ENCODE measurements at regions not wholly inside any gene's neighbourhood (a gene's known extent, or its start where the extent isn't known, plus 50 kb on each side); places are given as distances from the start of the nearest gene placed in this dataset.
A peak's percentile ranks its signal among the peaks of the same experiment; 100 is the strongest.

GRCh38 chr9:117574099-117574498, 130.1 kb upstream of the TLR4 start:
- no peak overlapping the region for H3K27ac ChIP-seq
- intact Hi-C loops (cut with DNase I; ENCODE audit: low total_unique reads): no loop called here
- no peak overlapping the region for H3K4me3 ChIP-seq
- H3K9me3 ChIP-seq: no peaks in the 10 kb centered on the region
- no peak for TF ChIP-seq POLR2A (IDR thresholded peaks at IDR 0.05)
- TF ChIP-seq, protein P1, sequence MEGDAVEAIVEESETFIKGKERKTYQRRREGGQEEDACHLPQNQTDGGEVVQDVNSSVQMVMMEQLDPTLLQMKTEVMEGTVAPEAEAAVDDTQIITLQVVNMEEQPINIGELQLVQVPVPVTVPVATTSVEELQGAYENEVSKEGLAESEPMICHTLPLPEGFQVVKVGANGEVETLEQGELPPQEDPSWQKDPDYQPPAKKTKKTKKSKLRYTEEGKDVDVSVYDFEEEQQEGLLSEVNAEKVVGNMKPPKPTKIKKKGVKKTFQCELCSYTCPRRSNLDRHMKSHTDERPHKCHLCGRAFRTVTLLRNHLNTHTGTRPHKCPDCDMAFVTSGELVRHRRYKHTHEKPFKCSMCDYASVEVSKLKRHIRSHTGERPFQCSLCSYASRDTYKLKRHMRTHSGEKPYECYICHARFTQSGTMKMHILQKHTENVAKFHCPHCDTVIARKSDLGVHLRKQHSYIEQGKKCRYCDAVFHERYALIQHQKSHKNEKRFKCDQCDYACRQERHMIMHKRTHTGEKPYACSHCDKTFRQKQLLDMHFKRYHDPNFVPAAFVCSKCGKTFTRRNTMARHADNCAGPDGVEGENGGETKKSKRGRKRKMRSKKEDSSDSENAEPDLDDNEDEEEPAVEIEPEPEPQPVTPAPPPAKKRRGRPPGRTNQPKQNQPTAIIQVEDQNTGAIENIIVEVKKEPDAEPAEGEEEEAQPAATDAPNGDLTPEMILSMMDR (IDR thresholded peaks at IDR 0.05): no peak
- H3K4me1 ChIP-seq: no peaks in the 10 kb centered on the region
- no peaks in the 10 kb centered on the region for H3K27me3 ChIP-seq
- DNase-seq (ENCODE audit: low spot score in 2 of 2): no peak
- H3K36me3 ChIP-seq: no peaks in the 10 kb centered on the region

DNA sequence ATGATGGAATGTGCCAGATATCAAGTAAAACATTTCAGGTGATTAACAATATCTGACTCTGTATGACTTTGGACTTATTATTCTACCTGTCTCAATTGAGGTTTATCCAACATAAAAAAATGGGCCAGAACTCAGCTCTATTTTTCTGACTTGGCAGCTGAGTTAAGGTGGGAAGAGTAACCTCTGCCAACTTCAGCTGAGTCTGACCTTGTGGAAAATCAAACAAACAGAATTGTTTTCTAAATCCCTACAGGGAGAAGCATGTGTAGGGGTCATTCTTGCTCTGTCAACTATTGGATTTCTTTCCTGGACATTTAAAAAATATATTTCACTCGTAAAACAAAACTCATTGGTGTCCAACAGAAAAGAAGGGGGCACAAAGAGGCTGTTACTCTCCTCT, 139.4 kb upstream of the TLR4 start:
- Histone ChIP-seq H3K36me3 (no peaks in the 10 kb centered on the region), H3K27me3 (no peaks in the 10 kb centered on the region), H3K4me1 (no peaks in the 10 kb centered on the region), H3K27ac (no peak overlapping the region), H3K9me3 (no peaks in the 10 kb centered on the region), H3K4me3 (no peak overlapping the region)
- no peak for DNase-seq (ENCODE audit: low spot score in 2 of 2)
- intact Hi-C loops (cut with DNase I; ENCODE audit: low total_unique reads): no loop called here
- TF ChIP-seq POLR2AphosphoS5 (IDR thresholded peaks at IDR 0.05): no peak
- no peak for TF ChIP-seq POLR2A (IDR thresholded peaks at IDR 0.05)
- TF ChIP-seq, protein P1 (IDR thresholded peaks at IDR 0.05): no peak

- no peak for DNase-seq (ENCODE audit: low spot score in 2 of 2)
- Histone ChIP-seq H3K36me3 (no peaks in the 10 kb centered on the region), H3K9me3 (no peaks in the 10 kb centered on the region), H3K4me3 (no peak overlapping the region), H3K27ac (no peak overlapping the region), H3K4me1 (no peaks in the 10 kb centered on the region), H3K27me3 (no peaks in the 10 kb centered on the region)
- intact Hi-C loops (cut with DNase I; ENCODE audit: low total_unique reads): no loop called here
- no peak for TF ChIP-seq POLR2AphosphoS5 (IDR thresholded peaks at IDR 0.05)
- TF ChIP-seq, protein P1 (IDR thresholded peaks at IDR 0.05): no peak
- no peak for TF ChIP-seq POLR2A (IDR thresholded peaks at IDR 0.05)
Observed at GRCh38 chr9:117561761-117562160, 142.4 kb upstream of the TLR4 start.

DNA sequence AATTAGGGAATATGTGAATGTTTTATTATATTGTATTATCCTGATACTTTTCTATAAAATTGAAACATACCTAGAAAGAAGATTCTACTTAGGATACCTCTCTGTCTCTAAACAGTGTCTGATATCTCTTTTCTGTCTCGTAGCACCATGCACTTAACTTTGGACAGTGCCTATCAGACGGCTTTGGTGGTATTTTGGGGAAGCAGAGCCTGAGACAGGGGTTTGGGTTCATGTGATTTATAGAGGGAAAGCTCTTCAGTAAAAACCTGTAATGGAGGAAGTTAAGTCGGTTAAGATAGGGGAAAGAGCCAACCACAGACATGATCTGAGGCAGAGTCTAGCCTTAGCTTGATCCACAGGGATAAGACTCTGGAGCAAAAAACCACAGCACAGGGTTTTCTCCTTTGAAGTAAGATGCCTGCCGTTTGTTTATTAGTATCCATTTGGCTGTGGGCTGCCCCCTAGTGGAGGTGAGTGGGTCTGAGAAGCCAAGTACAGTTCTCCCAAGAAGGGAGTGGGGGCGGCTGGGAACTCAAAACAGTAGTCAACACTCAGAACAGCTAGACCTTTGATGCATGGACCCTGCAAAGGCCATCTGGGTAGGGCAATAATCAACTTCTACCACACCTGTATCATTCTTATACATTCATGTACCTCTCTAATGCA, 141.2 kb upstream of the ASTN2 start:
- Histone ChIP-seq H3K27me3 (no peaks in the 10 kb centered on the region), H3K36me3 (no peaks in the 10 kb centered on the region), H3K4me1 (no peaks in the 10 kb centered on the region), H3K4me3 (no peak overlapping the region), H3K9me3 (no peaks in the 10 kb centered on the region), H3K27ac (no peak overlapping the region)
- TF ChIP-seq POLR2A (IDR thresholded peaks at IDR 0.05) (no peak), POLR2AphosphoS5 (IDR thresholded peaks at IDR 0.05) (no peak)
- TF ChIP-seq, protein P1 (IDR thresholded peaks at IDR 0.05): peak in 1 of 3 donors; percentile 30
- intact Hi-C loops (cut with DNase I; ENCODE audit: low total_unique reads): loop anchor here (5.0 kb wide), 1 partner anchor 656 kb away; no protein-coding TSS in a partner anchor
- DNase-seq (ENCODE audit: low spot score in 2 of 2): peak in 1 of 2 donors; percentile 52

- no peak for DNase-seq (ENCODE audit: low spot score in 2 of 2)
- Histone ChIP-seq H3K4me1 (no peaks in the 10 kb centered on the region), H3K27me3 (no peaks in the 10 kb centered on the region), H3K27ac (no peak overlapping the region), H3K9me3 (no peaks in the 10 kb centered on the region), H3K4me3 (no peak overlapping the region), H3K36me3 (no peaks in the 10 kb centered on the region)
- intact Hi-C loops (cut with DNase I; ENCODE audit: low total_unique reads): no loop called here
- TF ChIP-seq POLR2AphosphoS5 (IDR thresholded peaks at IDR 0.05) (no peak), POLR2A (IDR thresholded peaks at IDR 0.05) (no peak)
- TF ChIP-seq, protein P1 (IDR thresholded peaks at IDR 0.05): no peak
Observed at GRCh38 chr9:117552811-117553210, 138.0 kb upstream of the ASTN2 start.
